ENCODE measurements at regions not wholly inside any gene's neighbourhood (a gene's known extent, or its start where the extent isn't known, plus 50 kb on each side); places are given as distances from the start of the nearest gene placed in this dataset.
"Not testable (repeated sequence)": the region's sequence is repeated elsewhere in the genome, so short reads cannot be mapped to it uniquely, and the experiment has no call there.

DNA sequence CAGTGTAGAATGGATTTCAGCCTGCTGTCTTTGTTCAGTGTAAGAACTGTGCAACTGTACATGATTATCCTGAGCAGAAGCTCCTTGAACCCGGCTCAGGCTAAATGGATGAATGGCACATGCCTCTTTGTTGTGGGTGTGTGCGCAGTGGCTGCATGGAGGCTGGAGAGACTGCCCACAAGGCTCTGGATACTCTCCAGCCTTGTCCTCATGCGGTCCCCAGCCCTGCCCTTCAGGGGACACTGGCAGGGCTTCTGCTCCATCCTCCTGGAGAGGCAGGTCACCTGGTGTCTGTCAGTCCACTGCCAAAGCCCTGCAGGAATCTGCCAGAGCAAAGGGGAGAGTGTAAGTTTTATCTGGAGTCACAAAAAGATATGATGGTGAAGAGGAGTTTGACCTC lies 241.7 kb upstream of the EXOC2 start:
- TF ChIP-seq EZH2 (optimal IDR thresholded peaks at IDR 0.05; ENCODE audit: low read depth, low read length) (no peak), EZH2phosphoT487 (IDR thresholded peaks at IDR 0.05; ENCODE audit: low read length) (no peak)
- TF ChIP-seq, protein P1, sequence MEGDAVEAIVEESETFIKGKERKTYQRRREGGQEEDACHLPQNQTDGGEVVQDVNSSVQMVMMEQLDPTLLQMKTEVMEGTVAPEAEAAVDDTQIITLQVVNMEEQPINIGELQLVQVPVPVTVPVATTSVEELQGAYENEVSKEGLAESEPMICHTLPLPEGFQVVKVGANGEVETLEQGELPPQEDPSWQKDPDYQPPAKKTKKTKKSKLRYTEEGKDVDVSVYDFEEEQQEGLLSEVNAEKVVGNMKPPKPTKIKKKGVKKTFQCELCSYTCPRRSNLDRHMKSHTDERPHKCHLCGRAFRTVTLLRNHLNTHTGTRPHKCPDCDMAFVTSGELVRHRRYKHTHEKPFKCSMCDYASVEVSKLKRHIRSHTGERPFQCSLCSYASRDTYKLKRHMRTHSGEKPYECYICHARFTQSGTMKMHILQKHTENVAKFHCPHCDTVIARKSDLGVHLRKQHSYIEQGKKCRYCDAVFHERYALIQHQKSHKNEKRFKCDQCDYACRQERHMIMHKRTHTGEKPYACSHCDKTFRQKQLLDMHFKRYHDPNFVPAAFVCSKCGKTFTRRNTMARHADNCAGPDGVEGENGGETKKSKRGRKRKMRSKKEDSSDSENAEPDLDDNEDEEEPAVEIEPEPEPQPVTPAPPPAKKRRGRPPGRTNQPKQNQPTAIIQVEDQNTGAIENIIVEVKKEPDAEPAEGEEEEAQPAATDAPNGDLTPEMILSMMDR (IDR thresholded peaks at IDR 0.05; ENCODE audit: low read length), result no peak
- no peak overlapping the region for H2AFZ ChIP-seq (ENCODE audit: low read length)

DNA sequence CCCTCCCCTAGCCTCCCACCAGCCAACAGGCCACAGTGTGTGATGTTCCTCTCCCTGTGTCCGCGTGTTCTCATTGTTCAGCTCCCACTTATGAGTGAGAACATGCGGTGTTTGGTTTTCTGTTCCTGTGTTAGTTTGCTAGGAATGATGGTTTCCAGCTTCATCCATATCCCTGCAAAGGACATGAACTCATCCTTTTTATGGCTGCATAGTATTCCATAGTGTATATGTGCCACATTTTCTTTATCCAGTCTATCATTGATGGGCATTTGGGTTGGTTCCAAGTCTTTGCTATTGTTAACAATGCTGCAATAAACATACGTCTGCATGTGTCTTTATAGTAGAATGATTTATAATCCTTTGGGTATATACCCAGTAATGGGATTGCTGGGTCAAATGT lies 239.0 kb upstream of the EXOC2 start:
- H3K4me1 ChIP-seq (ENCODE audit: low read length); H3K4me3 ChIP-seq (ENCODE audit: low read length); H3K9ac ChIP-seq (ENCODE audit: low read length); H3K27me3 ChIP-seq (replicated peaks; ENCODE audit: insufficient read depth, low read length); H3K79me2 ChIP-seq (ENCODE audit: low read length); H4K20me1 ChIP-seq (ENCODE audit: insufficient read depth, low read length); DNase-seq; H3K36me3 ChIP-seq (replicated peaks; ENCODE audit: insufficient read depth, low read length); H3F3A ChIP-seq (ENCODE audit: insufficient read depth, low read length); H3K27ac ChIP-seq (ENCODE audit: low read length); H2AFZ ChIP-seq (ENCODE audit: low read length); H3K9me3 ChIP-seq (replicated peaks; ENCODE audit: insufficient read depth, low read length); H3K9me2 ChIP-seq (replicated peaks; ENCODE audit: insufficient read depth, low read length); H3K4me2 ChIP-seq (ENCODE audit: low read depth, low read length): not testable (repeated sequence)

More for the DNA sequence above, 241.7 kb upstream of the EXOC2 start:
- no peaks in the 10 kb centered on the region for H4K20me1 ChIP-seq (ENCODE audit: insufficient read depth, low read length)
- H3K27me3 ChIP-seq (replicated peaks; ENCODE audit: insufficient read depth, low read length), result peaks cover 6% of the 10 kb centered on the region; the same call in 1 of the 2 replicates
- peaks cover 8% of the 10 kb centered on the region for H3K4me1 ChIP-seq (ENCODE audit: low read length)
- 0 out of 2 replicates have a peak, but pooled peaks cover 3% of the 10 kb centered on the region for H3F3A ChIP-seq (ENCODE audit: insufficient read depth, low read length)
- no peak overlapping the region for H3K4me3 ChIP-seq (ENCODE audit: low read length)
- H3K36me3 ChIP-seq (replicated peaks; ENCODE audit: insufficient read depth, low read length), result no peaks in the 10 kb centered on the region
- H3K9ac ChIP-seq (ENCODE audit: low read length), result no peak overlapping the region
- no peaks in the 10 kb centered on the region for H3K9me2 ChIP-seq (replicated peaks; ENCODE audit: insufficient read depth, low read length)
- no peaks in the 10 kb centered on the region for H3K9me3 ChIP-seq (replicated peaks; ENCODE audit: insufficient read depth, low read length)
- DNase-seq, result no peak
- no peak overlapping the region for H3K4me2 ChIP-seq (ENCODE audit: low read depth, low read length)
- H3K79me2 ChIP-seq (ENCODE audit: low read length), result no peaks in the 10 kb centered on the region
- no peak overlapping the region for H3K27ac ChIP-seq (ENCODE audit: low read length)

DNA sequence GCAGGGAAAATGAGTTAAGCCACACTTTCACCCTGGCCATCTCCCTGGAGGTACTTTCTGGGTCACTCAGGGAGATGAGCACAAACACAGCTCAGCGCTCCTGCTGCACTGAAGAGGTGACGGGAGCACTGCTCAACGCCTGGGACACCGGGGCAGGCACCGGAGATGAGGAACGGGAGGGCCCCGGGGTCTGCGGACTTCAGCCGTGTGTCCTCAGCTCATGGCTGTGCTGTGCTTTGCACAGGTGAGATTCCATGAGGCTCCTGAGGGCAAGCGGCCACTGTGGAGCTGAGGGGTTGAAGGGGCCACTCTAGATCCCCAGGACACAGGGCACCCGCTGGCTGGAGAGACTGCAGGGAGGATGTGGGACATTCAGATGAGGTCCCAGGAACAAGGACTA lies 234.2 kb upstream of the EXOC2 start:
- Histone ChIP-seq H3K4me2 (ENCODE audit: low read depth, low read length) (no peak overlapping the region), H3K36me3 (replicated peaks; ENCODE audit: insufficient read depth, low read length) (no peaks in the 10 kb centered on the region), H3K9me3 (replicated peaks; ENCODE audit: insufficient read depth, low read length) (no peaks in the 10 kb centered on the region), H3K27ac (ENCODE audit: low read length) (no peak overlapping the region), H4K20me1 (ENCODE audit: insufficient read depth, low read length) (no peaks in the 10 kb centered on the region), H3K4me1 (ENCODE audit: low read length) (no peaks in the 10 kb centered on the region), H3K4me3 (ENCODE audit: low read length) (no peak overlapping the region), H3K27me3 (replicated peaks; ENCODE audit: insufficient read depth, low read length) (no peaks in the 10 kb centered on the region), H3K9ac (ENCODE audit: low read length) (no peak overlapping the region), H3K9me2 (replicated peaks; ENCODE audit: insufficient read depth, low read length) (no peaks in the 10 kb centered on the region), H2AFZ (ENCODE audit: low read length) (no peak overlapping the region), H3K79me2 (ENCODE audit: low read length) (no peaks in the 10 kb centered on the region), H3F3A (ENCODE audit: insufficient read depth, low read length) (no peaks in the 10 kb centered on the region)
- no peak for DNase-seq
- TF ChIP-seq, protein P1 (IDR thresholded peaks at IDR 0.05; ENCODE audit: low read length), result no peak
- TF ChIP-seq EZH2phosphoT487 (IDR thresholded peaks at IDR 0.05; ENCODE audit: low read length) (no peak), EZH2 (optimal IDR thresholded peaks at IDR 0.05; ENCODE audit: low read depth, low read length) (no peak)

DNA sequence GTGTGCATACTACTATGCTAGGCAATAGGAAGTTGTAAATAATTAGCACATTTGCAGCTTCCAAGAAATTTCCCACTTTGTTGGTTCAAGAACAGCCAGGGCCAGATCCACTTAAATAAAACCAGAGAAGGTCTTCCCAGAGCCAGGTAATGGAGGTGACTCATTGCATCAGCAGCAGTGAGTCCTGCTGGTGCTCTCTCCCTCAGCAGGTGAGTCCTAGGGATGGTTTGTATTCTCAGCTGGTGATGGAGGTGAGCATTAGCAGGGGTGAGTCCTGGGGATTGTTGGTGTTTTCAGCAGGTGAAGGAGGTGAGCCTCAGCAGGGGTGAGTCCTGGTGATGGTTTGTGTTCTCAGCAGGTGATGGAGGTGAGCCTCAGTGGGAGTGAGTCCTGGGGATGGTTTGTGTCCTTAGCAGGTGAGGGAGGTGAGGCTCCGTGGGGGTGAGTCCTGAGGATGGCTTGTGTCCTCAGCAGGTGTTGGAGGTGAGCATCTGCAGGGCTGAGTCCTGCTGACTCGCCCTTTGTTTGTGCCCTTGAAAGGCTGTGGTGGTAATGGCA lies 232.8 kb upstream of the EXOC2 start:
- H3K4me3 ChIP-seq (ENCODE audit: low read length), result no peak overlapping the region
- H3K9me3 ChIP-seq (replicated peaks; ENCODE audit: insufficient read depth, low read length), result no peaks in the 10 kb centered on the region
- H3K36me3 ChIP-seq (replicated peaks; ENCODE audit: insufficient read depth, low read length), result no peaks in the 10 kb centered on the region
- H3K79me2 ChIP-seq (ENCODE audit: low read length), result no peaks in the 10 kb centered on the region
- H4K20me1 ChIP-seq (ENCODE audit: insufficient read depth, low read length), result no peaks in the 10 kb centered on the region
- H3K4me2 ChIP-seq (ENCODE audit: low read depth, low read length), result no peak overlapping the region
- no peak overlapping the region for H3K27ac ChIP-seq (ENCODE audit: low read length)
- no peaks in the 10 kb centered on the region for H3K9me2 ChIP-seq (replicated peaks; ENCODE audit: insufficient read depth, low read length)
- no peaks in the 10 kb centered on the region for H3K27me3 ChIP-seq (replicated peaks; ENCODE audit: insufficient read depth, low read length)
- H3K4me1 ChIP-seq (ENCODE audit: low read length), result no peaks in the 10 kb centered on the region
- no peak overlapping the region for H2AFZ ChIP-seq (ENCODE audit: low read length)
- DNase-seq, result no peak
- no peaks in the 10 kb centered on the region for H3F3A ChIP-seq (ENCODE audit: insufficient read depth, low read length)
- TF ChIP-seq EZH2 (optimal IDR thresholded peaks at IDR 0.05; ENCODE audit: low read depth, low read length), result no peak
- TF ChIP-seq EZH2phosphoT487 (IDR thresholded peaks at IDR 0.05; ENCODE audit: low read length), result no peak
- TF ChIP-seq, protein P1 (IDR thresholded peaks at IDR 0.05; ENCODE audit: low read length), result no peak
- H3K9ac ChIP-seq (ENCODE audit: low read length), result no peak overlapping the region

Measured in MM.1S (cell line).